Retinal pigment epithelial cell (primary cell): ENCODE measurements at regions not wholly inside any gene's neighbourhood (a gene's known extent, or its start where the extent isn't known, plus 50 kb on each side); places are given as distances from the start of the nearest gene placed in this dataset.

ENCODE experiments used
- DNase-seq: peaks from one replicate; pipeline ENCODE4 v3.0.0-alpha.2; 2010; ENCODE audit warnings: low read depth
- H3K4me3 ChIP-seq: 2 replicates; pipeline ENCODE4 v1.5.1; 2011; ENCODE audit warnings: mild to moderate bottlenecking, low read length, control low read depth, moderate library complexity
- TF ChIP-seq, protein P1 (sequence below): conservative IDR thresholded peaks from 2 replicates; pipeline ENCODE4 v1.5.1; 2011; ENCODE audit warnings: low read depth, low read length, control low read depth, inconsistent platforms

DNA sequence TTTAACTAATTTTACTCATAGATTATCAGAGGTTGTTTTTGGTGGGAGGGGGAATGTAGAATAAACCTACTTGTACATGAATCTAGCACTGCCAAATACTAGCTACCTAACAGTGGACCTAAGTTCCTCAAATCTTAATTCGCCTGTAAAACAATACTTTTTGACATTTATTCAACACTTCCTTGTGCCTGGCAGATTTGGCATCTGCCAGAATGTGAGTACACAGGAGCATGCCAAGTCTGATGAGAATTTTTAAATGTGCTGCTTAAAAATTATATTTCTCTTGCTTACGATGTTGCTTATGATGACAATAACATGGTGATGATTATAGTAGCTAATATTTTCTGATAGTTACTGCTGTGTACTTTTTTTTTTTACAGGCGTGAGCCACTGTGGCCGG is 240.2 kb upstream of the STARD13 start:
- H3K4me3 ChIP-seq, result no peak overlapping the region
- TF ChIP-seq, protein P1, sequence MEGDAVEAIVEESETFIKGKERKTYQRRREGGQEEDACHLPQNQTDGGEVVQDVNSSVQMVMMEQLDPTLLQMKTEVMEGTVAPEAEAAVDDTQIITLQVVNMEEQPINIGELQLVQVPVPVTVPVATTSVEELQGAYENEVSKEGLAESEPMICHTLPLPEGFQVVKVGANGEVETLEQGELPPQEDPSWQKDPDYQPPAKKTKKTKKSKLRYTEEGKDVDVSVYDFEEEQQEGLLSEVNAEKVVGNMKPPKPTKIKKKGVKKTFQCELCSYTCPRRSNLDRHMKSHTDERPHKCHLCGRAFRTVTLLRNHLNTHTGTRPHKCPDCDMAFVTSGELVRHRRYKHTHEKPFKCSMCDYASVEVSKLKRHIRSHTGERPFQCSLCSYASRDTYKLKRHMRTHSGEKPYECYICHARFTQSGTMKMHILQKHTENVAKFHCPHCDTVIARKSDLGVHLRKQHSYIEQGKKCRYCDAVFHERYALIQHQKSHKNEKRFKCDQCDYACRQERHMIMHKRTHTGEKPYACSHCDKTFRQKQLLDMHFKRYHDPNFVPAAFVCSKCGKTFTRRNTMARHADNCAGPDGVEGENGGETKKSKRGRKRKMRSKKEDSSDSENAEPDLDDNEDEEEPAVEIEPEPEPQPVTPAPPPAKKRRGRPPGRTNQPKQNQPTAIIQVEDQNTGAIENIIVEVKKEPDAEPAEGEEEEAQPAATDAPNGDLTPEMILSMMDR, result no peak

DNA sequence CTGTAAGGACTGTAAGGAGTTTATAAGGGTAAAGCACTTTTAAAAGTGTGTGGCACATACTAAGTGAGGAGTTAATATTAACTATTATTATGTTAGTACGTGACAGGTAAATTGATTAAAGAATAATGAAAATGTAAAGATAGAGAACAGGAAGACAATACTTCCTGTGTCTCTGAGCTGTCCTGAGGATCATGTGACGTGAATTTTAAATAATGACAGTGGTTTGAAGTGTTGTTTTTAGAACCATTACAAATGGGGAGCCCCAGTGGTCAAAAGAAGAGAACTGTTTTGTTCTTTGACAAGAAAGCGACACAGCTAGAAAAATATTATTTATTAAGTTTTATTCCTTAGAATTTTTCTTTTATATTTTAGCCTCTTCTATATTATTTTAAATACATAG is 241.2 kb upstream of the STARD13 start:
- no peak for DNase-seq
- TF ChIP-seq, protein P1, result no peak
- no peak overlapping the region for H3K4me3 ChIP-seq

More for the DNA sequence above, 240.2 kb upstream of the STARD13 start:
- DNase-seq, result no peak

DNA sequence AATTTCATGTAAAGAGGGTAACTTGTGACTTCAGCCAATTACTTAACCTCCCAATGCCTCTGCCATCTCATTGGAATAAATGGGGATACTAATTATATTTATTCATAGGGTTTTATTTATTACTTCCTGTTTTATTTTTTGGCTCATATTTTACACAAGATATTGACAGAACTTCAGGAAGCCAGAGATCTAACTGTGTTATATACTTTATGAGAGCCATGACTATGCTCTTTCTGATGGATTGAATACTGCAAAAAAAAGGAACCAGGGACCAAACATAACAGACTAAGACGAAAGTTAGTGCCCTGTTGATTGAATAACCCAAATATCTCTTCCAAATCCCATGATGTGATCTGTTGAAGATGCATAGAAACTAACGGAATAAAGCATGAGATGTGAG is 243.3 kb upstream of the STARD13 start:
- H3K4me3 ChIP-seq, result no peak overlapping the region
- TF ChIP-seq, protein P1, result no peak
- no peak for DNase-seq

DNA sequence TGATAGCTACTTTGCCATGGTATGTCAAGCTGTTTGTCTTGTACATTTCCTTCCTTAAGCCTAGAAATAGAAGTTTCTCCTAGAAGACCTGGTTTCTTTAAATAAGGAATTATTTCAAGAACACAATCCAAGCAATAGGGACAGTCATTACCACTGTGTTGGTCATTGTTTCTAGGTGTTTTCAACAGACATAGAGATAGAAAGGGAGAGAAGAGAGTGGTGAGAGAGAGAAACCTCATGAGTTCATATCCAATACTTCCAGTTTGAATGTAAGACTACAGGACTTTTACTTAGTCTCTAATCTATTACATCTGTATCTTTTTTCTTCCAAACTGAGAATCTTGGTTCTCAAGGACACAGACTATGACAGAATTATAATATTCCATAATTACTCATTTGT is 245.9 kb upstream of the STARD13 start:
- no peak for DNase-seq
- TF ChIP-seq, protein P1, result no peak

DNA sequence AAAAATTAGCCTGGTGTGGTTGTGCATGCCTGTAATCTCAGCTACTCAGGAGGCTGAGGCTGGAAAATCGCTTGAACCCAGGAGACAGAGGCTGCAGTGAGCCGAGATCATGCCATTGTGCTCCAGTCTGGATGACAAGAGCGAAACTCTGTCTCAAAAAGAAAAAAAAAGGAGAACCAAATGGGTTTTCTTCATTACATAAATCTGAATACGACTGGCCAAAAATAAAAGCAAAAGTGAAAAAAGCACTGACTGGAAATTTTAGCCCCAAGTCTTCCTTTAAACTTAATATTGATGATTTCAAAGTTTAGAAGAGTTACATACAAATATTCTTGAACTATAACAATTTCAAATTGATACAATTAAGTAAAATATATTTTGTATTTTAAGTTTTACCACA is 249.5 kb upstream of the STARD13 start:
- TF ChIP-seq, protein P1, result no peak
- H3K4me3 ChIP-seq, result no peak overlapping the region
- DNase-seq, result no peak

More for the DNA sequence above, 245.9 kb upstream of the STARD13 start:
- H3K4me3 ChIP-seq, result no peak overlapping the region

DNA sequence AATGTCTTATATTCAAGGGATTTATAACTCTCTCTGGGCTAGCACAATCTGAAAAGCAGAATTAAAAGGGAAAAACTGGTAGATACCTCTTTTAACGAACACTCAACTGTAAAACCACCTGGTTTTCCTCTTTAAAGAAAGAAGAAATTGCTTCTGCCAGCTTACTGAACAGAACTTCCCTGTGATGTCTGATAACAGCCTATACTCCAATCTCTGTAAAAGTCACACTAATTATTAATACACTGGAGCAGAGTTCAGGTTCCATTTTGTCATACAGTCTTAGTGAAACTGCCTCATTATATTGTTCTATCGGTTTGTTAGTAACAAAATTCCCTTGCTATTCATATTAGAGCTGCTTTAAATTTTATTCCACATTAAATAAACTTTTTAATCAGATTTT is 251.0 kb upstream of the STARD13 start:
- no peak overlapping the region for H3K4me3 ChIP-seq
- no peak for DNase-seq
- TF ChIP-seq, protein P1, result no peak

DNA sequence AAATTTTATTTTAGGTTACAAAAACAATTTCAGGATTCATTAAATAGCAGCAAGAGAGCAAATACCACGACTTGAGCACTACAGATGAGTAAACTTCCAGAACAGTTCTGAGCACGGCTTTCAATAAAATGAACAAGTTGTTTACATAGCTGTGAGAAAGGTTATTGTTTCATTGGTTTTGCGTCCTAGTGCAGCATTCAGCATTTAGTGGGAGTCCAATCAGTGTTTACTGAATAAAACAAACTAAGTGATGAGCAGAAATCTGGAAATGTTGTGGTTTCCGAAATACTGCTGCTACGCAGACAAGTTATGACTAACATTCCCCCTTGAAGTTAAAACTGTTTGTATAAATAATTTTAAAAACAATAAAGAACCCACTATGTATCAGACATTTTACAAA is 251.5 kb upstream of the STARD13 start:
- DNase-seq, result no peak
- TF ChIP-seq, protein P1, result no peak
- no peak overlapping the region for H3K4me3 ChIP-seq
